Neural cell (in vitro differentiated cells): ENCODE measurements at regions not wholly inside any gene's neighbourhood (a gene's known extent, or its start where the extent isn't known, plus 50 kb on each side); places are given as distances from the start of the nearest gene placed in this dataset.

ENCODE experiments used
- H2AFZ ChIP-seq: fragments of 200-600, 300-800 bp; sonication (generic), shearing (Covaris generic); 2 replicates; pipeline ENCODE4 v1.6.0; 2014; ENCODE audit warnings: low read depth, mild to moderate bottlenecking, antibody characterized with exemption, low read length, moderate library complexity
- H3F3A ChIP-seq: fragments of 200-600 bp; shearing (Covaris generic); 2 replicates; pipeline ENCODE4 v1.6.1; 2016; ENCODE audit warnings: mild to moderate bottlenecking, moderate library complexity, mixed read lengths, antibody characterized with exemption, low read length; ENCODE audit not compliant: insufficient read depth, poor library complexity, severe bottlenecking
- H3K27ac ChIP-seq: fragments of 200-600, 300-800 bp; sonication (generic), shearing (Covaris generic); 2 replicates; pipeline ENCODE4 v1.5.1; 2014; ENCODE audit warnings: mild to moderate bottlenecking, low read length, moderate library complexity
- H3K27me3 ChIP-seq: fragments of 300-800, 200-600 bp; sonication (generic), shearing (Covaris generic); 2 replicates; pipeline ENCODE4 v1.6.0; 2014; ENCODE audit warnings: mild to moderate bottlenecking, low read depth, low read length, moderate library complexity; ENCODE audit not compliant: insufficient read depth
- H3K36me3 ChIP-seq: fragments of 300-800, 200-600 bp; sonication (generic), shearing (Covaris generic); 2 replicates; pipeline ENCODE4 v1.5.1; 2014; ENCODE audit warnings: mild to moderate bottlenecking, antibody characterized with exemption, low read length, moderate library complexity; ENCODE audit not compliant: insufficient read depth
- H3K4me2 ChIP-seq: fragments of 300-800, 200-600 bp; sonication (generic), shearing (Covaris generic); 2 replicates; pipeline ENCODE4 v1.6.0; 2014; ENCODE audit warnings: mild to moderate bottlenecking, low read length
- H3K4me3 ChIP-seq: fragments of 300-800, 200-600 bp; sonication (generic), shearing (Covaris generic); 2 replicates; pipeline ENCODE4 v1.5.1; 2014; ENCODE audit warnings: mild to moderate bottlenecking, low read length, moderate library complexity
- H3K79me2 ChIP-seq: fragments of 200-600 bp; shearing (Covaris generic); replicated peaks from 2 replicates; pipeline ENCODE4 v1.6.0; 2014; ENCODE audit warnings: mild to moderate bottlenecking, low read length, moderate library complexity; ENCODE audit not compliant: insufficient read depth
- H3K9ac ChIP-seq: fragments of 300-800, 200-600 bp; sonication (generic), shearing (Covaris generic); 2 replicates; pipeline ENCODE4 v1.6.1; 2016; ENCODE audit warnings: mild to moderate bottlenecking, low read length, mixed read lengths
- H3K9me2 ChIP-seq: fragments of 200-600 bp; shearing (Covaris generic); 2 replicates; pipeline ENCODE4 v1.6.1; 2016; ENCODE audit warnings: mild to moderate bottlenecking, low read length, mixed read lengths; ENCODE audit not compliant: insufficient read depth
- H3K9me3 ChIP-seq: fragments of 200-600, 300-800 bp; sonication (generic), shearing (Covaris generic); 2 replicates; pipeline ENCODE4 v1.6.1; 2016; ENCODE audit warnings: mild to moderate bottlenecking, mixed run types, low read length, moderate library complexity, mixed read lengths
- H4K20me1 ChIP-seq: fragments of 200-600 bp; shearing (Covaris generic); 2 replicates; pipeline ENCODE4 v1.6.1; 2016; ENCODE audit warnings: mild to moderate bottlenecking, mixed run types; ENCODE audit not compliant: insufficient read depth
- EP300 ChIP-seq: fragments of 450-650 bp; conservative IDR thresholded peaks from 2 replicates; pipeline ENCODE4 v1.6.1; 2014; ENCODE audit warnings: antibody characterized with exemption, mild to moderate bottlenecking, moderate library complexity; ENCODE audit not compliant: poor library complexity, severe bottlenecking
- EZH2 ChIP-seq: fragments of 200-600, 300-800 bp; shearing (Covaris generic), sonication (generic); IDR thresholded peaks from 2 replicates; pipeline ENCODE4 v1.6.1; 2014; ENCODE audit warnings: antibody characterized with exemption, low read length, borderline replicate concordance, mild to moderate bottlenecking; ENCODE audit not compliant: insufficient read depth, poor library complexity, severe bottlenecking
- MXI1 ChIP-seq: fragments of 450-650 bp; conservative IDR thresholded peaks from 2 replicates; pipeline ENCODE4 v1.6.1; 2014; ENCODE audit warnings: antibody characterized with exemption, mild to moderate bottlenecking; ENCODE audit not compliant: poor library complexity, severe bottlenecking
- POLR2AphosphoS5 ChIP-seq: IDR thresholded peaks from 2 replicates; pipeline ENCODE4 v1.6.1; 2012
- RAD21 ChIP-seq: fragments of 450-650 bp; conservative IDR thresholded peaks from 2 replicates; pipeline ENCODE4 v1.6.1; 2014; ENCODE audit warnings: antibody characterized with exemption, mild to moderate bottlenecking, moderate library complexity
- REST ChIP-seq: IDR thresholded peaks from 2 replicates; pipeline ENCODE4 v1.6.1; 2012; ENCODE audit warnings: borderline replicate concordance
- SMC3 ChIP-seq: fragments of 450-650 bp; conservative IDR thresholded peaks from 2 replicates; pipeline ENCODE4 v1.6.1; 2014; ENCODE audit warnings: antibody characterized with exemption, mild to moderate bottlenecking, moderate library complexity; ENCODE audit not compliant: poor library complexity
- TAF1 ChIP-seq: IDR thresholded peaks from 2 replicates; pipeline ENCODE4 v1.6.1; 2012; ENCODE audit warnings: low read depth
- TF ChIP-seq, protein P1 (sequence below): fragments of 450-650 bp; IDR thresholded peaks from 2 replicates; pipeline ENCODE4 v1.5.1; 2014; ENCODE audit warnings: antibody characterized with exemption, mild to moderate bottlenecking, moderate library complexity; ENCODE audit not compliant: poor library complexity, severe bottlenecking

DNA sequence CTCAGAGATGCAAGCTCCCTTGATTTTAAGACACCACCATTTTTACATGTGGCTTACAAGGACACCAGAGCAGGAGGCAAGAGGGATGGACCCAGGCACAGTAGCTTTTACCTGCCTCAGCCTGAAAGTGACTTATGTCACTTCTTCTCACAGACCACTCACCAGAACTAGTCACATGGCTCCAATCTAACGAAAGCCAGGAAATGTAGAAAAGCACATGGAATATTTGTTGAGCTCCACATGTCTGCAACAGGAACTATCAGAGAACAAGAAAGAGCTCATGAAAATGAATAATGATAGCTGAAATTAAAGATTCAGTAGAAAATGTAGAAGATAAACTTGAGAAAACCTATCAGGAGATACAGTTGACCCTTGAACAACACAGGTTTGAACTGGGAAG lies 69.4 kb downstream of the ZNF648 start:
- H3K27ac ChIP-seq: no peak overlapping the region
- no peaks in the 10 kb centered on the region for H3K9me2 ChIP-seq
- TF ChIP-seq REST: no peak
- no peak for TF ChIP-seq RAD21
- H3K27me3 ChIP-seq: no peaks in the 10 kb centered on the region
- no peak overlapping the region for H2AFZ ChIP-seq
- no peak overlapping the region for H3K9ac ChIP-seq
- no peaks in the 10 kb centered on the region for H3F3A ChIP-seq
- H3K79me2 ChIP-seq: no peaks in the 10 kb centered on the region
- H3K9me3 ChIP-seq: no peaks in the 10 kb centered on the region
- H3K4me3 ChIP-seq: no peak overlapping the region
- H4K20me1 ChIP-seq: no peaks in the 10 kb centered on the region
- H3K36me3 ChIP-seq: no peaks in the 10 kb centered on the region
- no peak overlapping the region for H3K4me2 ChIP-seq

- H4K20me1 ChIP-seq: no peaks in the 10 kb centered on the region
Observed at GRCh38 chr1:181990728-181991127, 70.8 kb downstream of the ZNF648 start.

More at GRCh38 chr1:181990728-181991127, 70.8 kb downstream of the ZNF648 start:
- TF ChIP-seq EZH2 (no peak), TAF1 (no peak), REST (no peak), RAD21 (no peak), SMC3 (no peak), MXI1 (no peak), EP300 (no peak), POLR2AphosphoS5 (no peak)
- TF ChIP-seq, protein P1, sequence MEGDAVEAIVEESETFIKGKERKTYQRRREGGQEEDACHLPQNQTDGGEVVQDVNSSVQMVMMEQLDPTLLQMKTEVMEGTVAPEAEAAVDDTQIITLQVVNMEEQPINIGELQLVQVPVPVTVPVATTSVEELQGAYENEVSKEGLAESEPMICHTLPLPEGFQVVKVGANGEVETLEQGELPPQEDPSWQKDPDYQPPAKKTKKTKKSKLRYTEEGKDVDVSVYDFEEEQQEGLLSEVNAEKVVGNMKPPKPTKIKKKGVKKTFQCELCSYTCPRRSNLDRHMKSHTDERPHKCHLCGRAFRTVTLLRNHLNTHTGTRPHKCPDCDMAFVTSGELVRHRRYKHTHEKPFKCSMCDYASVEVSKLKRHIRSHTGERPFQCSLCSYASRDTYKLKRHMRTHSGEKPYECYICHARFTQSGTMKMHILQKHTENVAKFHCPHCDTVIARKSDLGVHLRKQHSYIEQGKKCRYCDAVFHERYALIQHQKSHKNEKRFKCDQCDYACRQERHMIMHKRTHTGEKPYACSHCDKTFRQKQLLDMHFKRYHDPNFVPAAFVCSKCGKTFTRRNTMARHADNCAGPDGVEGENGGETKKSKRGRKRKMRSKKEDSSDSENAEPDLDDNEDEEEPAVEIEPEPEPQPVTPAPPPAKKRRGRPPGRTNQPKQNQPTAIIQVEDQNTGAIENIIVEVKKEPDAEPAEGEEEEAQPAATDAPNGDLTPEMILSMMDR: no peak
- Histone ChIP-seq H3K9me3 (no peaks in the 10 kb centered on the region), H3K9me2 (no peaks in the 10 kb centered on the region), H3K4me2 (no peak overlapping the region), H2AFZ (no peak overlapping the region), H3K79me2 (no peaks in the 10 kb centered on the region), H3F3A (no peaks in the 10 kb centered on the region), H3K4me3 (no peak overlapping the region), H3K36me3 (no peaks in the 10 kb centered on the region), H3K27me3 (no peaks in the 10 kb centered on the region), H3K27ac (no peak overlapping the region), H3K9ac (no peak overlapping the region)
